ENCODE measurements at regions not wholly inside any gene's neighbourhood (a gene's known extent, or its start where the extent isn't known, plus 50 kb on each side); places are given as distances from the start of the nearest gene placed in this dataset.

DNA sequence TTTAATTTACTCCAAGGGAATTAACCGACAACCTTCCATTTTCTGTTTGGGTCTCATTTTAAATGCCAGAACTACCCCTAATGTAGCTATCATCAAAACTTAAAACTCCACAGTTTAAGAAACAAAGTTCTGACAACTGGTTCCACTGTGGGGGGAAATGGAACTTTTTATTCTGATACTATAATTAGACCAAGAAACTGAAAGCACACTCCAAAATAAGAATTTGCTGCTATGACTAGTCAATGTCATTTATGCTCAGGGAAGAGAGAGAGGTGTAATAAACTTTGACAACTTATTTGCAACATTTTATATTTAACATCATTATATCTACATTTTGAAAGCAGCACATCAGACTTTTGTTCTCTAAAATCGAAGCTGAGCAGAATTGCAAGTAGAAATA is 169.2 kb downstream of the ANXA2 start:
- no peaks in the 10 kb centered on the region for H3K9me3 ChIP-seq
- DNase-seq, result no peak
- no peak overlapping the region for H3K27ac ChIP-seq
- no peaks in the 10 kb centered on the region for H3K4me1 ChIP-seq
- no peaks in the 10 kb centered on the region for H3K27me3 ChIP-seq
- H3K36me3 ChIP-seq, result no peaks in the 10 kb centered on the region
- no peak for TF ChIP-seq POLR2A (IDR thresholded peaks at IDR 0.05)
- TF ChIP-seq, protein P1, sequence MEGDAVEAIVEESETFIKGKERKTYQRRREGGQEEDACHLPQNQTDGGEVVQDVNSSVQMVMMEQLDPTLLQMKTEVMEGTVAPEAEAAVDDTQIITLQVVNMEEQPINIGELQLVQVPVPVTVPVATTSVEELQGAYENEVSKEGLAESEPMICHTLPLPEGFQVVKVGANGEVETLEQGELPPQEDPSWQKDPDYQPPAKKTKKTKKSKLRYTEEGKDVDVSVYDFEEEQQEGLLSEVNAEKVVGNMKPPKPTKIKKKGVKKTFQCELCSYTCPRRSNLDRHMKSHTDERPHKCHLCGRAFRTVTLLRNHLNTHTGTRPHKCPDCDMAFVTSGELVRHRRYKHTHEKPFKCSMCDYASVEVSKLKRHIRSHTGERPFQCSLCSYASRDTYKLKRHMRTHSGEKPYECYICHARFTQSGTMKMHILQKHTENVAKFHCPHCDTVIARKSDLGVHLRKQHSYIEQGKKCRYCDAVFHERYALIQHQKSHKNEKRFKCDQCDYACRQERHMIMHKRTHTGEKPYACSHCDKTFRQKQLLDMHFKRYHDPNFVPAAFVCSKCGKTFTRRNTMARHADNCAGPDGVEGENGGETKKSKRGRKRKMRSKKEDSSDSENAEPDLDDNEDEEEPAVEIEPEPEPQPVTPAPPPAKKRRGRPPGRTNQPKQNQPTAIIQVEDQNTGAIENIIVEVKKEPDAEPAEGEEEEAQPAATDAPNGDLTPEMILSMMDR (IDR thresholded peaks at IDR 0.05), result no peak
- no peak overlapping the region for H3K4me3 ChIP-seq
- intact Hi-C loops (cut with DNase I; ENCODE audit: low total_unique reads), result no loop called here

DNA sequence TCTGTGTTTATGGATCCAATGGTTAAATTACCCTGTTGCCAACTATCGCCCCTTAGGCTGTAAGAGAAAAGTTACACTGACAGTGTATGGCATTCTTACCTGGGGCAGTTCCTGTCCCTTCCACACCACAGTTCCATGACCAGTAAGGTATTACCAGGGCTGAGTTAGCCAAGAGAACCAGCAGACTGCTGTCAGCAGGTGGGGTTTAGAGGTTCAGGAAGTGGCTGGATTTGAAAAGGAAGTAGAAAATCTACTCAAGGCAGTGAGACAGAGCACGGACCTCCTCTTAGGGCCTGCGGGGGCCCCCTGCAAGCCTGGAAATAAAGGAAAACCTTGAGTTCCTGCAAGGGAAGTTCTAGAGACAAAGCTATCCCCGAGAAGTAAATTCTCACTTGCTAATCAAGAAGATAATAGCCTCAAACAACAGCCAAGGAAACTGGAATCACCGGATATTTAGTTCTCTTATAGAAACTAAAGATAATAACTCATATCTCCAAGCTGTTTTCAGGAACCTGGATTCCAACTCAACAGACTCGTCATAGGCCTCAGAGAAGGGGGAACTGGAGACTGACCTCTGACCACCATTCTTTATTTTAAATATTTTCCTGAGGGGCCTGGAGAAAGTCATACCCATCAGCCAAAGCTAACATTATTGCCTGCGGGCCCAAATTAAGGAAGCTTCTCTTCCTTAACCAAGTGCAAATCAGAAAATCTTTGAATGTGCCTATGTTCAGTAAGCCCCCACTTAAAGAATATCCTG is 161.7 kb downstream of the ANXA2 start:
- intact Hi-C loops (cut with DNase I; ENCODE audit: low total_unique reads), result no loop called here
- no peaks in the 10 kb centered on the region for H3K4me1 ChIP-seq
- H3K9me3 ChIP-seq, result no peaks in the 10 kb centered on the region
- DNase-seq, result no peak
- TF ChIP-seq, protein P1 (IDR thresholded peaks at IDR 0.05), result no peak
- TF ChIP-seq POLR2A (IDR thresholded peaks at IDR 0.05), result no peak
- H3K4me3 ChIP-seq, result no peak overlapping the region
- no peaks in the 10 kb centered on the region for H3K36me3 ChIP-seq
- no peak overlapping the region for H3K27ac ChIP-seq
- no peaks in the 10 kb centered on the region for H3K27me3 ChIP-seq

DNA sequence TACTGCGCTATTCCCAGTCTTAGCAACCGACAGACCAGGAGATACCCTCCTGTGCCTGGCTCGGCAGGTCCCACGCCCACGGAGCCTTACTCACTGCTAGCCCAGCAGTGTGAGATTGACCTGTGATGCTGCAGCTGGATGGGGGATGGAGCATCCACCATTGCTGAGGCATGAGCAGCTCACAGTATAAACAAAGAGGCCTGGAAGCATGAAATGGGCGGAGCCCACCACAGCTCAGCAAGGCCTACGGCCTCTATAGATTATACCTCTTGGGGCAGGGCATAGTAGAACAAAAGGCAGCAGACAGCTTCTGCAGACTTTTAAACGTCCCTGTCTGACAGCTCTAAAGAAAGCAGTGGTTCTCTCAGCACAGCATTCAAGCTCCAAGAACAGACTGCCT is 160.3 kb downstream of the ANXA2 start:
- no peak overlapping the region for H3K27ac ChIP-seq
- H3K36me3 ChIP-seq, result no peaks in the 10 kb centered on the region
- H3K27me3 ChIP-seq, result no peaks in the 10 kb centered on the region
- no peak overlapping the region for H3K4me3 ChIP-seq
- intact Hi-C loops (cut with DNase I; ENCODE audit: low total_unique reads), result no loop called here
- no peaks in the 10 kb centered on the region for H3K9me3 ChIP-seq
- no peak for DNase-seq
- no peaks in the 10 kb centered on the region for H3K4me1 ChIP-seq
- TF ChIP-seq, protein P1 (IDR thresholded peaks at IDR 0.05), result no peak
- no peak for TF ChIP-seq POLR2A (IDR thresholded peaks at IDR 0.05)

DNA sequence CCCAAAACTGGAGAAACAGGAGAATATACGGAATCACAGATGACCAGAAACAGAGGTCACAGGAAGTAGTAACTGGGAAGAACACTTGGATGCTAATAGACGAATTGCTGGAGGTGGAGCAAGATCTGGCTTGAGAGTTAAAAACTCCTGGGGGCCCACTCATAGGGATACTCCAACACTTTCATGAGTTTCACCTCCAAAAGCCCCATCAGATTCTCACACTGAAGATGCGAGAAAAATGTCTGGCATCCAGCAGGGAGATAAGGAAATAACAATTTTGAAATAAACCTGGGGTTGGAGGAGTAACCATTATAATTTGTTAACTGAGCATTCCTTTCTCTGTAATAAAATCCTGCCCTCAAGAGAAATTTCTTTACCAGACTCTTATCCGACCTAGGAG is 154.0 kb downstream of the ANXA2 start:
- H3K9me3 ChIP-seq, result no peaks in the 10 kb centered on the region
- no peak overlapping the region for H3K4me3 ChIP-seq
- intact Hi-C loops (cut with DNase I; ENCODE audit: low total_unique reads), result no loop called here
- H3K27me3 ChIP-seq, result no peaks in the 10 kb centered on the region
- DNase-seq, result no peak
- no peaks in the 10 kb centered on the region for H3K4me1 ChIP-seq
- no peaks in the 10 kb centered on the region for H3K36me3 ChIP-seq
- no peak overlapping the region for H3K27ac ChIP-seq
- no peak for TF ChIP-seq POLR2A (IDR thresholded peaks at IDR 0.05)
- TF ChIP-seq, protein P1 (IDR thresholded peaks at IDR 0.05), result no peak

DNA sequence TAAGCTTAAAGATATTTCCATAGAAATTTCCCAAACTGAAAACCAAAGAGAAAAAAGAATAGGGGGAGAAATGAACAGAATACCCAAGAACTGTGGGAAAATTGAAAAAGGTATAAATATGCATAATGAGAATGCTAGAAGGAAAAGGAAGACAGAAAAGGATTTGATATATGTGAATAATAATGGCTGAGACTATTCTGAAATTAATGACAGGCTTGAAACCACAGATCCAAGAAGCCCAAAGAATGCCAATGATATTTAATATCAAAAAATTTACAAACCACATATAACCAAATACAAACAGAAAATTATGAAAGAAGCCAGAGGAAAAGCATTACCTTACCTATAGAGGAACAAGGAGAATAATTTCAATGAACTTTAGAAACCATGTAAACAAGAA is 153.0 kb downstream of the ANXA2 start:
- H3K4me1 ChIP-seq, result no peaks in the 10 kb centered on the region
- H3K36me3 ChIP-seq, result no peaks in the 10 kb centered on the region
- intact Hi-C loops (cut with DNase I; ENCODE audit: low total_unique reads), result no loop called here
- no peaks in the 10 kb centered on the region for H3K27me3 ChIP-seq
- no peak for DNase-seq
- TF ChIP-seq POLR2A (IDR thresholded peaks at IDR 0.05), result no peak
- TF ChIP-seq, protein P1 (IDR thresholded peaks at IDR 0.05), result no peak
- H3K4me3 ChIP-seq, result no peak overlapping the region
- no peaks in the 10 kb centered on the region for H3K9me3 ChIP-seq
- no peak overlapping the region for H3K27ac ChIP-seq

Data from uterus (tissue), 3 donors.